ENCODE measurements at regions not wholly inside any gene's neighbourhood (a gene's known extent, or its start where the extent isn't known, plus 50 kb on each side); places are given as distances from the start of the nearest gene placed in this dataset.
"Not testable (repeated sequence)": the region's sequence is repeated elsewhere in the genome, so short reads cannot be mapped to it uniquely, and the experiment has no call there.

DNA sequence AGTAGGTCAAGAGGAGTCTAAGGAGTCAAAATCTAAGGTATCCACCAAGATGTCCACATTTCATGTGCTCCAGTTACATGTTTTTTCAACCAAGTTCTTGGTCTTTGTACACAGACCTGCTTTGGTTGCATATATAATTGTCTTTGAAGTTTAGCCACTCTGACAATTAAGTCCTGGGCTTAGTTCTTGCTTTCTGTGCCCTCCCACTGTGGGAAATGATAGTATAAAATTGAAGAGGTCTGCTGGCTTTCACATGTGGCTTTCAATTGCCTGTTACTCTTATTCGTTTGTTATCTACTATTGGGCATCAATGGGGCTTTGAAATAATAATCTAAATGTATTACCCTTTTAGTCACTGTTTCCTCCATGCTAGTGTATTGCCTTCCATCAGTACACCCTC, 72.8 kb downstream of the TBR1 start:
- H3K36me3 ChIP-seq (ENCODE audit: low read depth): no peaks in the 10 kb centered on the region
- TF ChIP-seq, protein P1, sequence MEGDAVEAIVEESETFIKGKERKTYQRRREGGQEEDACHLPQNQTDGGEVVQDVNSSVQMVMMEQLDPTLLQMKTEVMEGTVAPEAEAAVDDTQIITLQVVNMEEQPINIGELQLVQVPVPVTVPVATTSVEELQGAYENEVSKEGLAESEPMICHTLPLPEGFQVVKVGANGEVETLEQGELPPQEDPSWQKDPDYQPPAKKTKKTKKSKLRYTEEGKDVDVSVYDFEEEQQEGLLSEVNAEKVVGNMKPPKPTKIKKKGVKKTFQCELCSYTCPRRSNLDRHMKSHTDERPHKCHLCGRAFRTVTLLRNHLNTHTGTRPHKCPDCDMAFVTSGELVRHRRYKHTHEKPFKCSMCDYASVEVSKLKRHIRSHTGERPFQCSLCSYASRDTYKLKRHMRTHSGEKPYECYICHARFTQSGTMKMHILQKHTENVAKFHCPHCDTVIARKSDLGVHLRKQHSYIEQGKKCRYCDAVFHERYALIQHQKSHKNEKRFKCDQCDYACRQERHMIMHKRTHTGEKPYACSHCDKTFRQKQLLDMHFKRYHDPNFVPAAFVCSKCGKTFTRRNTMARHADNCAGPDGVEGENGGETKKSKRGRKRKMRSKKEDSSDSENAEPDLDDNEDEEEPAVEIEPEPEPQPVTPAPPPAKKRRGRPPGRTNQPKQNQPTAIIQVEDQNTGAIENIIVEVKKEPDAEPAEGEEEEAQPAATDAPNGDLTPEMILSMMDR (IDR thresholded peaks at IDR 0.05; ENCODE audit: poor library complexity, severe bottlenecking): no peak
- H3K27ac ChIP-seq (ENCODE audit: poor library complexity, severe bottlenecking): no peak overlapping the region
- no peaks in the 10 kb centered on the region for H3K9me3 ChIP-seq (ENCODE audit: severe bottlenecking)
- ATAC-seq (ENCODE audit: low read depth) (no peak), DNase-seq (ENCODE audit: low spot score) (no peak)
- H3K4me1 ChIP-seq (ENCODE audit: insufficient read depth, poor library complexity, severe bottlenecking): no peaks in the 10 kb centered on the region
- peaks cover under 1% of the 10 kb centered on the region for H3K27me3 ChIP-seq (ENCODE audit: insufficient read depth, poor library complexity, severe bottlenecking)
- no peak overlapping the region for H3K4me3 ChIP-seq (ENCODE audit: severe bottlenecking)

DNA sequence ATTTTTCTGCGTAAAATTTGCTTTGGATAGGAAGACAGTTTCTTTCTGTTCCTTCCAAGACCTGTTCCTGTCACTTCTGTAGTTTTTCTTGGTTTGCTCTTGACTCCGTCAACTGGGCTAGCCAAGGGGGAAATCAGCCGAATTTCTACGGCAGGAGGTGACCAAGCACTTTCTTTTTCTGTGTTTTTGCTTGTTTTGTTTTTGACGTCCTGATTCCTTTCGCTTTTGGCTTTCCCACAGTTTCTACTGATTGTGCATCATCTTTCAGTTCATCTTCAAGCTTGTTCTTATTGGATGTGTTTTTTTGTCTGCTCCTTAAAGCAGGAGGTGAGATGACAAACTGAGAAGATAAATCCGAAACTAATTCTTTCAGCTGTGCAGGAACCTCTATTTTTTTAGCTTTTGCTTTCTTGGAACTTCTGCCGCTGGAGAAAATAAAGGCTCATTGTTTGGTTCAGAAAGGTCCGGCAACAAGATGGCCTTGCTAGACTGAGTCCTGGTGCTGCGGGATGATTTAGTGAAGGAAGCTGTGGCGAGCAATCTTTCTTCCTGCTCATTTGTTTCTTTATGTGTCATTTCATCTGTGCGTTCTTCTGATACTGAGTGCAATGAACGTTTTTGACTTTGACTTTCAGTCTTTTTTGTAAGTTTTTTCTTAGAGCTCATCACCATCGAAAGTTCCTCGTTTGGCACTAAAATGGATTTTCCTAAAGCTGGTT, 85.0 kb downstream of the TBR1 start:
- H3K27ac ChIP-seq (ENCODE audit: poor library complexity, severe bottlenecking); H3K4me3 ChIP-seq (ENCODE audit: severe bottlenecking); H3K36me3 ChIP-seq (ENCODE audit: low read depth); H3K4me1 ChIP-seq (ENCODE audit: insufficient read depth, poor library complexity, severe bottlenecking); H3K9me3 ChIP-seq (ENCODE audit: severe bottlenecking); H3K27me3 ChIP-seq (ENCODE audit: insufficient read depth, poor library complexity, severe bottlenecking); ATAC-seq (ENCODE audit: low read depth); DNase-seq (ENCODE audit: low spot score): not testable (repeated sequence)

DNA sequence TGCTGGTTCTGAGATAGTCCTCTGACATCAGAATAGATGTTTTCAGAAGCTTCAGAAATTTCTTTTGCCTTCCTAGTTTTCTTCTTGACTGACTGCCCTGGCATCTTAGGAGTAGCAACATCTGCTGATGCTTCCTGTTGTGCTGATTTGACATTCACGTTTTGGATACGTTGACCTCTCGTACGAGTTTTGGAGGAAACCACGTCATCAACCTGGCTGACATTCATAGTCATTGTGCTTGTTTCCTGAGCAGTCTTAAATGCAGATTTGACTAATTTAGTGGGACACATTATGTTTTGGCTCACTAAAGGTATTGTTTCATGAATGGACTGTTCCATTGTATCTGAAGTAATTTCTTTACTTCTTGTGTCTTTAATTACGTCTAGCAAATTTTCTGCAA, 86.2 kb downstream of the TBR1 start:
- not testable (repeated sequence) for H3K4me1 ChIP-seq (ENCODE audit: insufficient read depth, poor library complexity, severe bottlenecking); H3K27me3 ChIP-seq (ENCODE audit: insufficient read depth, poor library complexity, severe bottlenecking); H3K9me3 ChIP-seq (ENCODE audit: severe bottlenecking); H3K36me3 ChIP-seq (ENCODE audit: low read depth); ATAC-seq (ENCODE audit: low read depth); H3K27ac ChIP-seq (ENCODE audit: poor library complexity, severe bottlenecking); DNase-seq (ENCODE audit: low spot score); H3K4me3 ChIP-seq (ENCODE audit: severe bottlenecking)

DNA sequence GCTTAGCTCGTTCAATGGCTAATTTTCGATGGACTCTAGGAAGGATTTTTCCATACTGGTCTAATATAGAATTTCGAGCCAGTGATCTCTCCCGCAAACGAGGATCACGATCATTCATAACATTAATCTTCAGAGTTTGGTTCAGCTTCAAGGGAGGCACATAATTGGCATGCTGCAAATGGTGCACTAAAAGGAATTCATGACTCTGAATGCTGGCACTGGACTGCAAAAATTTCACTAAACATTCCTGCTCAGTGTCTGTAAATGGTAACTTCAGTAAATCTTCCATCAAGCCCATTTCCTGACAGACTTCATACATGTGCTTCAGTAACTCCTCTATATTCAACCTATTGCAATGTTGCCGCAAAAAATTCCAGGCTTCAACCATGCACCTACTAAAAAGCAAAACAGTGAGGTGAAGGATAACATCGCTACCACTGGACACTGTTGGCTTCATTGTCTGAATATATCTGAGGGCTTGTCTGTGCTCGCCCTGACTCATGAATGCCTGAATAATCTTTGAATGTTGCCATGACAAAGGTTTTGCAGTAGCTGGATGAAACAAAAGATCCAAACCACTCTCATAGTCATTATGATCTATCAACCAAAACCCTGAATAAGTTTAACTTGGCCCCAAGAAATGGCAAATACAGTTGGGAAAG, 88.7 kb downstream of the TBR1 start:
- not testable (repeated sequence) for DNase-seq (ENCODE audit: low spot score); H3K4me3 ChIP-seq (ENCODE audit: severe bottlenecking); H3K27me3 ChIP-seq (ENCODE audit: insufficient read depth, poor library complexity, severe bottlenecking); H3K36me3 ChIP-seq (ENCODE audit: low read depth); H3K4me1 ChIP-seq (ENCODE audit: insufficient read depth, poor library complexity, severe bottlenecking); H3K9me3 ChIP-seq (ENCODE audit: severe bottlenecking); H3K27ac ChIP-seq (ENCODE audit: poor library complexity, severe bottlenecking)
- peak; percentile 59; the same call in 2 of the 3 replicates for ATAC-seq (ENCODE audit: low read depth)

DNA sequence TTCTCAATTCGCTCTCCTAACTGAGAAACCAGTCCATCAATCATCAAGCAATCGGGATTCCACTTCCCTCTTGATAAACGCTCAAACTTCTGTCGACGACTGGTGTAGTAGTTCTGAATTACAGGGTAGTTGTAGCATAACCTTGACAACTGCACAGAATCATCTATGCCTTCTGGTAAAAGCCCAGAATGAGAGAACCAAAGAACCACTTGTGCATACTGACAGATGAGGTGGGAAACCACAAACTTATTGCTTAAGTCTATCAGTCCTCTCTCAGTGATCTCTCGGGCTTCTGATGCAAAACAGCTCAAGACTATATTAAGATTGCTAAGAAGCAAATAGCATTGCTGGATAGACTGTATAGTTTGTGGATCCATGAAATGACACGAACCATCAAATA, 89.4 kb downstream of the TBR1 start:
- ATAC-seq (ENCODE audit: low read depth): not testable (repeated sequence)

DNA sequence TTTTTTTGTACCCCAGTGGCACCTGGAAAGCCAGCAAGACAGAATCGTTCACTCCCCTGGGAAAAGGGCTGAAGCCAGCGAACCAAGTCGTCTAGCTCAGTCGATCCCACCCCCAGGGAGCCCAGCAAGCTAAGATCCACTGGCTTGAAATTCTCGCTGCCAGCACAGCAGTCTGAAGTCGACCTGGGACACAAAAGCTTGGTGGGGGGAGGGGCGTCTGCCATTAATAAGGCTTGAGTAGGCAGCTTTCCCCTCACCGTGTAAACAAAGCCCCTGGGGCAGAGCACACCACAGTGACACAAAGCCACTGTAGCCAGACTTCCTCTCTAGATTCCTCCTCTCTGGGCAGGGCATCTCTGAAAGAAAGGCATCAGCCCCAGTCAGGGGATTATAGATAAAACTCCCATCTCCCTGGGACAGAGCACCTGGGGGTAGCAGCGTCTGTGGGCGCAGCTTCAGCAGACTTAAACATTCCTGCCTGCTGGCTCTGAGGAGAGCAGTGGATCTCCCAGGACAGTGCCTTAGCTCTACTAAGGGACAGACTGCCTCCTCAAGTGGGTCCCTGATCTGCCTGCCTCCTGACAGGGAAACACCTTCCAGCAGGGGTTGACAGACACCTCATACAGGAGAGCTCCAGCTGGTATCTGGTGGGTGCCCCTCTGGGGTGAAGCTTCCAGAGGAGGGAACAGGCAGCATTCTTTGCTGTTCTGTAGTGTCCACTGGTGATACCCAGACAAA, 97.4 kb downstream of the TBR1 start:
- not testable (repeated sequence) for H3K4me1 ChIP-seq (ENCODE audit: insufficient read depth, poor library complexity, severe bottlenecking); H3K36me3 ChIP-seq (ENCODE audit: low read depth); H3K27ac ChIP-seq (ENCODE audit: poor library complexity, severe bottlenecking); ATAC-seq (ENCODE audit: low read depth); H3K9me3 ChIP-seq (ENCODE audit: severe bottlenecking); H3K4me3 ChIP-seq (ENCODE audit: severe bottlenecking); DNase-seq (ENCODE audit: low spot score); H3K27me3 ChIP-seq (ENCODE audit: insufficient read depth, poor library complexity, severe bottlenecking)

More for the DNA sequence above, 89.4 kb downstream of the TBR1 start:
- H3K4me1 ChIP-seq (ENCODE audit: insufficient read depth, poor library complexity, severe bottlenecking); DNase-seq (ENCODE audit: low spot score); H3K4me3 ChIP-seq (ENCODE audit: severe bottlenecking); H3K27me3 ChIP-seq (ENCODE audit: insufficient read depth, poor library complexity, severe bottlenecking); H3K9me3 ChIP-seq (ENCODE audit: severe bottlenecking); H3K36me3 ChIP-seq (ENCODE audit: low read depth); H3K27ac ChIP-seq (ENCODE audit: poor library complexity, severe bottlenecking): not testable (repeated sequence)

DNA sequence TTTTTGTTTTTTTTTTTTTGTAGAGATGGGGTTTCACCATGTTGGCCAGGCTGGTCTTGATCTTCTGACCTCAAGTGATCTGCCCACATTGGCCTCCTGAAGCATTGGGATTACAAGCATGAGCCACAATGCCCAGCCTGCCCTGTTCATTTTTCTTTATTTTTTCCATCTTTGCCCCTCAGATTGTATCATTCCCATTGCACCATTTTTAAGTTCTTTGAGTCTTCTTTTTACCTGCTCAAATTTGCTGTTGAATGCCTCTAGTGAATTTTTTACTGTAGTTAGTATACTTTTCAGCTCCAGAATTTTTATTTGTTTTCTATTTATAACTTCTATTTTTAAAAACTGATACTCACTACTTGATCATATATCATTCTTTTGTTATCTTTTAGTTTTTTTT, 101.4 kb upstream of the SLC4A10 start:
- Histone ChIP-seq H3K4me3 (ENCODE audit: severe bottlenecking) (no peak overlapping the region), H3K9me3 (ENCODE audit: severe bottlenecking) (no peaks in the 10 kb centered on the region), H3K4me1 (ENCODE audit: insufficient read depth, poor library complexity, severe bottlenecking) (no peaks in the 10 kb centered on the region), H3K36me3 (ENCODE audit: low read depth) (no peaks in the 10 kb centered on the region), H3K27ac (ENCODE audit: poor library complexity, severe bottlenecking) (no peak overlapping the region), H3K27me3 (ENCODE audit: insufficient read depth, poor library complexity, severe bottlenecking) (no peaks in the 10 kb centered on the region)
- ATAC-seq (ENCODE audit: low read depth) (no peak), DNase-seq (ENCODE audit: low spot score) (no peak)
- TF ChIP-seq, protein P1 (IDR thresholded peaks at IDR 0.05; ENCODE audit: poor library complexity, severe bottlenecking): no peak

Measured in RWPE2 (cell line).